Stimulated activated CD4-positive, alpha-beta T cell treated with anti-CD3 and anti-CD28 coated beads, Interleukin-12 subunit alpha, Interleukin-12 subunit beta, amount 100 ng/mL, for 48 hours (primary cell): ENCODE measurements at regions not wholly inside any gene's neighbourhood (a gene's known extent, or its start where the extent isn't known, plus 50 kb on each side); places are given as distances from the start of the nearest gene placed in this dataset.
A peak's percentile ranks its signal among the peaks of the same experiment; 100 is the strongest.
"Not testable (repeated sequence)": the region's sequence is repeated elsewhere in the genome, so short reads cannot be mapped to it uniquely, and the experiment has no call there.

ENCODE experiments used
- DNase-seq, 3 donors: peaks; one replicate each; pipeline ENCODE4 v3.0.0-alpha.2; 2020; ENCODE audit warnings: low read depth in 2 of 3, low spot score in 1 of 3

- DNase-seq, result no peak
Observed at GRCh38 chr14:49946320-49947141, 53.6 kb downstream of the ARF6 start.

DNA sequence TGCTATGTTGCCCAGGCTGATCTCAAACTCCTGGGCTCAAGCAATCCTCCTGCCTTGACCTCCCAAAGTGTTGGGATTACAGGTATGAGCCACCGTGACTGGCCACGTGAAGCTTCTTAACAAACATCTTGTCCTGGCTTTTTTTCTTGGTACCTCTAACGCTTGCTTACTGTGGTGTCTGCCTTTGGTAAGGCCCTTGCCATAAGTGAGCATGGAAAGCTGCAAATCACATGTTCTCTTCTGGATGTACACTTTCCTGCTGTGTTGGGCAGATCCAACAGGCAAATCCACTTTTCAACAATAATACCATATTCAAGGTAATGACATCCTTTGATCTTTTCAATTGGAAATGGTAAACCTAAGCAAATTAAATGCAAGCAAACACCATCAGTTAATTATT lies 54.6 kb downstream of the ARF6 start:
- DNase-seq, result no peak

DNA sequence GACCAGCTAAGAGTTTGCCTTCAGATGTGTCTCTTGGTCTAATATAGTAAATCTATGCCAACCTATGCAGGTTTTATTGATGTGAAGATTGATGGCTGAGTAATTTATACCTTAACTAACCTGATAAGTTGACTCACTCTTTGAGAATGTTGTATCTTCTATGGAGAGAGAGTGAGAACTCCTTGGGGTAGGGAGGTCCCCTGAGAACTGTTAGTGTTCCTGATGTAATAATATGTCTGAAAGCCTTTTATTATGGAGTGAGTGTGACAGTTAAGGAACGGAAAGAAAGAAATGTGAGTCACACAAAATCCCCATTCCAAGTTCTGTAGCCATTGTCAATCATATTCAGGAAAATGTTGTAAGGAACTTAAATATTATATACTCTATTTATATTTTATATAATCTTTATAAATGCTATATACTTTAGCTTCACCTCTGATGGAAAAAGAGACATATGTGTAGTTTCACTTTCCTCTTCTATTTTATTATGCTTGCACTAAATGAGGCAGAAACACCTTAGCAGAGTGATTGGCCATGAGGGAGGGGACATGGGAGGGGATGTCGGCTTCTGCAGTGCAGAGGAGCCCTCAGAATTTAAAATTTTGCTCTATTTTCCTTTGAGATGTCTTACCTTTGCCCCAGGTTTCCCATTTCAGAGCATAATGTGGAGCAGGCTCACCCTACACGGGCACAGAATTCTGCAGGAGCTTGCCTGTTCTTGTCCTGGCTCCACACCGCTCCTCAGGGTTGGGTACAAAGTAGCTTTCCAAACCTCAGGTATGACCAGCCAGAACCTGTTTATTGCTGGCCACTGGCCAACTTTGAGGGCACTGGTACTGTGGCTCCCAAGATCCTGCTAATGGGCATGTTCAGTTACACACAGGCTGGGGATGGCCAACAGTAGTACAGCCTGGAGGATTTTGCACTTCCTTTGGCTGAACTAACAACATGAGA lies 57.7 kb downstream of the ARF6 start:
- no peak for DNase-seq

GRCh38 chr14:49951229-49951607 lies 58.3 kb downstream of the ARF6 start:
- no peak for DNase-seq

GRCh38 chr14:49951691-49952345 lies 58.9 kb downstream of the ARF6 start:
- no peak for DNase-seq

- no peak for DNase-seq
Observed at GRCh38 chr14:49953196-49953595, 60.3 kb downstream of the ARF6 start.

DNA sequence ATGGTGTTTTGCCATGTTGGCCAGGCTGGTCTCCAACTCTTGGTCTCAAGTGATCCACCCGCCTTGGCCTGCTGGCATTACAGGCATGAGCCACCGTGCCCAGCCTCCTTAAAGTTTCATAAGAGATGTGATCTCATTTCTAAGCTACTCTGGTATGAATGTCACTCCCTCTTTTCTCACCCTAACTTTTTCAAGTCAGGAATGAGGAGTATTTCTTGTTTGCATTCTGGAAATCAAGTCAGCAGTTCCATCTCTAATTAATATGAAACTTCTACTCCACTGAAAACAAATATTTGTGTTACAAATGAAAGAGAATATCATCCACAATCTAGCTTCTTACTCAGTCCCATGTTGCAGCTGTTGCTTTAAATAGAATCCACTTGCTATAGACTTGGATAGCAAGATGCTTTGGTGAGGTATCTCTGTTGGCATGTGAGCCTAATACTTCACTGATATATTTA lies 61.3 kb downstream of the ARF6 start:
- no peak for DNase-seq

DNA sequence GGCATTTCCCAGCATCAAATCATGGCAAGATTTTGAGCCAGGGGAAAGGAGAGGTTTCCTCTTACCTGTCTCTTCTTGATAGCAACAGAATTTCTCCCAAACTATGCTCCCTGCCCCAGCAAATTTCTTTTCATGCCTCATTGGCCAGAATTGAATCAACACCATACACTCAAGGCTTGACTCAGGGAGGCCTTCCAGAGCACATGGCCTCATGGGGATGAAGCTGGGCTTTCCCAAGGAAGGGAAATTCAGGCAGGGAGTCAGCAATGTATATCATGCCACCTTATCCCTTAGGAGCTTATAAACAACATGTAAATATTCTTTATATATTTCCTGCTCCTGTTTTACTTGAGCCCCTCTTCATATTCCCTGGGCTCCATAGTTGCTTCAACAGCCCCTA lies 62.1 kb downstream of the ARF6 start:
- DNase-seq, result no peak

- no peak for DNase-seq
Observed at GRCh38 chr14:49957089-49957852, 64.4 kb downstream of the ARF6 start.

- DNase-seq, result no peak
Observed at GRCh38 chr14:49959822-49960408, 67.0 kb downstream of the ARF6 start.

DNA sequence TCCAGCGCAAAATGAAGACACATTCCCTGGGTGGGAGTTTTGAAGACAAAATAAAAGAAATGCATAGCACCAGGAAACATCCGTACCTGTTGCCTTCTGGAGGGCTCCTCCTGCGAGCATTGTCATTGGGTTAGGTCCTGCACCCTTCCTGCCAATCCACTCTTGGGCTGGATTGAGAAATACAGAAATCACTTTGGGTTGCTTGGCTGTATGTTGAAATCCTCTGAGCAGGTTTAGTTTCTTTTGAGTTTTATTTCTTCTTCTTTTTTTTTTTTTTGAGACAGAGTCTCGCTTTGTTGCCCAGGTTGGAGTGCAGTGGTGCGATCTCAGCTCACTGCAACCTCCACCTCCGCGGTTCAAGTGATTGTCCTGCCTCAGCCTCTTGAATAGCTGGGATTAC lies 67.6 kb downstream of the ARF6 start:
- no peak for DNase-seq

- DNase-seq, result no peak
Observed at GRCh38 chr14:49961270-49962222, 68.7 kb downstream of the ARF6 start.

- peak; percentile 51 to 67 (median 63) for DNase-seq
Observed at GRCh38 chr14:49962621-49963020, 69.7 kb downstream of the ARF6 start.

DNA sequence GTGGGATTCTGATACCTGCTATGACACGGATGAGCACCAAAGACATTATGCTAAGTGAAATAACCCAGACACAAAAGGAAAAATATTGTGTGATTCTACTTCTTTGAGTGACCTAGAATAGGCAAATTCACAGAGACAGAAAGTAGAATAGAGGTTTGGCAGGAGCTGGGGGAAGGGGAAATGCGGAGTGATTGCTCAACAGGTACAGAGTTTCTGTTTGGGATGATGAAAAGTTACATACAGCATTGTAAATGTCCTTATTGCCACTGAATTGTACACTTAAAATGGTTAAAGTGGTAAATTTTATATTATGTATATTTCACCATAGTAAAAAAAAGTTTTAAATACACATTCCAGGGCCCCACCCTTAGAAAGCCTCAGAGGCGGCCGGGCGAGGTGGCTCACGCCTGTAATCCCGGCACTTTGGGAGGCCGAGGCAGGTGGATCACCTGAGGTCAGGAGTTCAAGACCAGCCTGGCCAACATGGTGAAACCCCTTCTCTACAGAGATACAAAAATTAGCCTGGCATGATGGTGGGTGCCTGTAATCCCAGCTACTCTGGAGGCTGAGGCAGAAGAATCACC lies 72.3 kb downstream of the ARF6 start:
- DNase-seq, result not testable (repeated sequence)

- DNase-seq, result no peak
Observed at GRCh38 chr14:49966304-49966809, 73.5 kb downstream of the ARF6 start.

GRCh38 chr14:49966971-49967630 lies 74.2 kb downstream of the ARF6 start:
- no peak for DNase-seq

- no peak for DNase-seq
Observed at GRCh38 chr14:49969961-49970360, 77.1 kb downstream of the ARF6 start.

DNA sequence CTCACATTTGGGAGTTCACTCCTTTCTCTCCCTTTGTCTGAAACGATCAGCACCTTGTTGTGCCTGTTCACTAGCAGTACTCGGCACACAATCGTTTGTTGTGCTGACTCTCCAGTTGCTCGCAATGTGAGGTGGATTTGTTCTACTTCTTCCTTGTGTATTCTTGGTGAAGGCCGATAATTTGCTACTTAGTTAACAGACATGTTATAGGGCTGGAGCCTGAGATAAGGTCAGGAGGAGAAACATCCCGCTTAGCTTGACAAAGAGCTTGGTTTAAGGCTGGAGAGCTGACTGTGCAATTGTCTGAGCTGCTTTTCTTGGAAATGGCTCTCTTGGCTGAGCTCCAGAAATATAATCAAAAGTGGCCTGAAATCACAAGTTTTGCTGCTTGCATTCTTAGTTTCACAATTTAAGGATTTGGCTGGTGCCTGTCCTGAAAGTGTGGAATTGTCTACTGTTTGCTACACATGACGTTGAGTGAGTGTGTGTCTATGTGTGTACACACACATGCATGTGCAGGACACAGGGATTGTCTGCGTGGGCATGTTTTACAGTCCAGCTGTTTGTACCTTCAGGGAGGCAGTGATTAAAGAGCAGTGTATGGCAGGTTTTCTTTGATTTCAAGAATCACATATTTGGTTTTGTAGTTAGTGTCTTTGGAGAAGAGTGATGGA lies 77.7 kb downstream of the ARF6 start:
- DNase-seq, result no peak
